Endothelial cell of umbilical vein (primary cell): ENCODE measurements at regions not wholly inside any gene's neighbourhood (a gene's known extent, or its start where the extent isn't known, plus 50 kb on each side); places are given as distances from the start of the nearest gene placed in this dataset.

Source experiments
- BruUV-seq: library from RNA; stranded (reverse); fragments of 400-500 nt; replicated peaks from 2 replicates; lab custom pipeline; 2021; lab: Mats Ljungman, UMichigan
- CTCF ChIA-PET: fragments of 300-600, 350-600 bp; sonication (Branson Sonifier 250); formaldehyde crosslinking; loops from one replicate; lab custom pipeline; 2021; ENCODE audit warnings: antibody characterized with exemption, inconsistent platforms; lab: Charles Lee
- POLR2A ChIA-PET: fragments of 300-600, 350-600 bp; sonication (Branson Sonifier 250); formaldehyde crosslinking; loops from one replicate; lab custom pipeline; 2021; ENCODE audit warnings: antibody characterized with exemption, inconsistent platforms; lab: Charles Lee
- DNase-seq: peaks from one replicate; pipeline ENCODE4 v3.0.0-alpha.2; 2011; ENCODE audit warnings: low read depth, low spot score
- FAIRE-seq: peaks from 2 replicates; lab custom pipeline; 2011; peaks lifted over from hg19 to GRCh38; lab: Jason Lieb, UNC
- H2AFZ ChIP-seq: 2 replicates; pipeline ENCODE4 v1.6.0; 2012; ENCODE audit warnings: low read depth, low read length, control low read depth, inconsistent platforms
- H3K27ac ChIP-seq: 2 replicates; pipeline ENCODE4 v1.5.1; 2011; ENCODE audit warnings: low read depth, mild to moderate bottlenecking, control low read depth, low read length, moderate library complexity; ENCODE audit not compliant: insufficient read depth
- H3K27me3 ChIP-seq, 2 experiments: 2 replicates each; pipeline versions ENCODE4 v1.6.0 to v1.6.1; 2011; ENCODE audit warnings: low read length in 2 of 2, mixed read lengths in 1 of 2; ENCODE audit not compliant: control insufficient read depth in 2 of 2, insufficient read depth in 2 of 2
- H3K36me3 ChIP-seq, 2 experiments: 2 replicates in 1 of 2; 3 replicates in 1 of 2; pipeline ENCODE4 v1.5.1; 2011; ENCODE audit warnings: low read length in 2 of 2, mild to moderate bottlenecking in 1 of 2, moderate library complexity in 1 of 2; ENCODE audit not compliant: control insufficient read depth in 2 of 2, insufficient read depth in 2 of 2; ENCODE audit errors: extremely low read depth in 1 of 2
- H3K4me1 ChIP-seq: 3 replicates; pipeline ENCODE4 v1.5.1; 2011; ENCODE audit warnings: mild to moderate bottlenecking, low read length; ENCODE audit not compliant: control insufficient read depth, insufficient read depth; ENCODE audit errors: extremely low read depth
- H3K4me2 ChIP-seq: 2 replicates; pipeline ENCODE4 v1.6.1; 2011; ENCODE audit warnings: low read length, control low read depth, mixed read lengths; ENCODE audit not compliant: insufficient read depth
- H3K4me3 ChIP-seq, 3 experiments: fragments of 200-600 bp in 1 of 3; sonication (generic), shearing (Covaris generic) in 1 of 3; replicated peaks in 1 of 3; 2 replicates each; pipeline ENCODE4 v1.5.1; 2011 to 2016; ENCODE audit warnings: control low read depth in 3 of 3, low read length in 3 of 3, mild to moderate bottlenecking in 2 of 3, inconsistent platforms in 1 of 3, low read depth in 1 of 3, moderate library complexity in 1 of 3; ENCODE audit not compliant: insufficient read depth in 1 of 3
- H3K79me2 ChIP-seq: 2 replicates; pipeline ENCODE4 v1.6.0; 2012; ENCODE audit warnings: low read length, inconsistent platforms; ENCODE audit not compliant: control insufficient read depth, insufficient read depth
- H3K9ac ChIP-seq: replicated peaks from 2 replicates; pipeline ENCODE3; 2011; ENCODE audit warnings: low read length, control low read depth; ENCODE audit not compliant: insufficient read depth; ENCODE audit errors: extremely low read depth
- H3K9me1 ChIP-seq: replicated peaks from 3 replicates; pipeline ENCODE4 v1.6.0; 2011; ENCODE audit warnings: mild to moderate bottlenecking, low read length; ENCODE audit not compliant: control insufficient read depth, insufficient read depth; ENCODE audit errors: extremely low read depth
- H3K9me3 ChIP-seq: replicated peaks from 2 replicates; pipeline ENCODE4 v1.5.1; 2012; ENCODE audit warnings: low read length, inconsistent platforms; ENCODE audit not compliant: control insufficient read depth, insufficient read depth
- H4K20me1 ChIP-seq: replicated peaks from 2 replicates; pipeline ENCODE3; 2011; ENCODE audit warnings: mild to moderate bottlenecking, low read length; ENCODE audit not compliant: control insufficient read depth, insufficient read depth; ENCODE audit errors: extremely low read depth
- CTCF ChIP-seq, 2 donors: IDR thresholded peaks; 1 replicate in 1 of 2; 2 replicates in 1 of 2; pipeline ENCODE4 v1.5.1; 2011; ENCODE audit warnings: low read length in 2 of 2, mild to moderate bottlenecking in 2 of 2, moderate library complexity in 2 of 2, control low read depth in 1 of 2, inconsistent platforms in 1 of 2, low read depth in 1 of 2; ENCODE audit not compliant: insufficient read depth in 1 of 2; ENCODE audit errors: extremely low read depth in 1 of 2
- EZH2 ChIP-seq: IDR thresholded peaks from 2 replicates; pipeline ENCODE4 v1.6.1; 2012; ENCODE audit warnings: borderline replicate concordance, low read depth, mild to moderate bottlenecking, moderate library complexity, low read length, inconsistent platforms; ENCODE audit not compliant: severe bottlenecking
- FOS ChIP-seq: IDR thresholded peaks from 2 replicates; pipeline ENCODE4 v1.6.1; 2011; ENCODE audit warnings: mild to moderate bottlenecking, low read length, moderate library complexity, borderline replicate concordance; ENCODE audit not compliant: insufficient read depth
- GATA2 ChIP-seq: IDR thresholded peaks from 2 replicates; pipeline ENCODE4 v1.7.0; 2011; ENCODE audit warnings: low read depth, mild to moderate bottlenecking, moderate library complexity, mixed read lengths, low read length; ENCODE audit not compliant: insufficient read length, insufficient read depth
- JUN ChIP-seq: IDR thresholded peaks from 2 replicates; pipeline ENCODE4 v1.6.1; 2011; ENCODE audit warnings: borderline replicate concordance, low read depth; ENCODE audit not compliant: insufficient read length, insufficient read depth
- MYC ChIP-seq: IDR thresholded peaks from one replicate; pipeline ENCODE4 v1.6.1; 2011; ENCODE audit warnings: mild to moderate bottlenecking, low read depth, low read length
- POLR2A ChIP-seq: IDR thresholded peaks from 2 replicates; pipeline ENCODE4 v1.6.1; 2012; ENCODE audit warnings: low read depth, mild to moderate bottlenecking, control low read depth, low read length
- POLR2AphosphoS5 ChIP-seq: IDR thresholded peaks from 2 replicates; pipeline ENCODE4 v1.6.1; 2012; ENCODE audit warnings: low read depth, mild to moderate bottlenecking, control low read depth, low read length, moderate library complexity; ENCODE audit not compliant: insufficient read depth
- dilution Hi-C: fragments of 300-500 bp; cut with MboI; formaldehyde crosslinking; loops from one replicate; pipeline ENCODE4 v1.15.0; 2019; ENCODE audit warnings: low sequenced_read_pairs; ENCODE audit not compliant: extremely low pct_ligation_motif_present
- intact Hi-C: fragments of 100-400 bp; cut with micrococcal nuclease; formaldehyde crosslinking; loops from one replicate; pipeline ENCODE4 v1.10.0; 2022
- TF ChIP-seq, protein P1 (sequence below): IDR thresholded peaks from 2 replicates; pipeline ENCODE4 v1.6.1; 2011; ENCODE audit not compliant: insufficient read depth, insufficient read length

GRCh38 chr2:221350616-221351015, 221.5 kb downstream of the EPHA4 start:
- BruUV-seq = no TSS peak
- Histone ChIP-seq H3K79me2 (no peaks in the 10 kb centered on the region), H3K4me3 (no peak overlapping the region), H4K20me1 (no peaks in the 10 kb centered on the region), H3K9ac (no peak overlapping the region), H3K36me3 (no peaks in the 10 kb centered on the region), H3K27ac (no peak overlapping the region), H3K9me1 (no peaks in the 10 kb centered on the region), H3K4me1 (peaks cover 2% of the 10 kb centered on the region), H3K27me3 (no peaks in the 10 kb centered on the region), H3K9me3 (no peaks in the 10 kb centered on the region), H3K4me2 (no peak overlapping the region), H2AFZ (no peak overlapping the region)
- ChIA-PET POLR2A (no interaction called here), CTCF (no interaction called here)
- no peak for DNase-seq
- no peak for FAIRE-seq
- dilution Hi-C loops = no loop called here
- intact Hi-C loops = no loop called here
- TF ChIP-seq MYC = no peak
- no peak for TF ChIP-seq CTCF (IDR thresholded peaks at IDR 0.05; ENCODE audit: extremely low read depth in 1 of 2, insufficient read depth in 1 of 2, low read depth in 1 of 2, low read length in 2 of 2)
- TF ChIP-seq, protein P1, sequence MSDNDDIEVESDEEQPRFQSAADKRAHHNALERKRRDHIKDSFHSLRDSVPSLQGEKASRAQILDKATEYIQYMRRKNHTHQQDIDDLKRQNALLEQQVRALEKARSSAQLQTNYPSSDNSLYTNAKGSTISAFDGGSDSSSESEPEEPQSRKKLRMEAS = no peak
- TF ChIP-seq POLR2AphosphoS5 = no peak
- no peak for TF ChIP-seq POLR2A
- TF ChIP-seq FOS = no peak
- TF ChIP-seq EZH2 = no peak
- no peak for TF ChIP-seq GATA2
- TF ChIP-seq JUN = no peak
